Loucy (cell line): ENCODE measurements at regions not wholly inside any gene's neighbourhood (a gene's known extent, or its start where the extent isn't known, plus 50 kb on each side); places are given as distances from the start of the nearest gene placed in this dataset.

ENCODE experiments used
- H2AFZ ChIP-seq: fragments of 200-600 bp; sonication (generic); 2 replicates; pipeline ENCODE4 v1.6.0; 2016; ENCODE audit warnings: antibody characterized with exemption, mild to moderate bottlenecking, low read length, moderate library complexity
- H3F3A ChIP-seq: fragments of 200-600 bp; 2 replicates; pipeline ENCODE4 v1.6.0; 2016; ENCODE audit warnings: antibody characterized with exemption, low read depth, mild to moderate bottlenecking
- H3K27me3 ChIP-seq: fragments of 200-600 bp; sonication (generic); 2 replicates; pipeline ENCODE4 v1.6.1; 2014; ENCODE audit warnings: low read length, mild to moderate bottlenecking; ENCODE audit not compliant: insufficient read depth, poor library complexity, severe bottlenecking
- H3K36me3 ChIP-seq: fragments of 200-600 bp; sonication (generic); 2 replicates; pipeline ENCODE4 v1.6.1; 2016; ENCODE audit warnings: low read length; ENCODE audit not compliant: insufficient read depth
- H3K4me1 ChIP-seq: fragments of 200-600 bp; sonication (generic); 2 replicates; pipeline ENCODE4 v1.5.1; 2014; ENCODE audit warnings: low read length, mild to moderate bottlenecking; ENCODE audit not compliant: insufficient read depth, poor library complexity, severe bottlenecking
- H3K4me2 ChIP-seq: fragments of 200-600 bp; sonication (generic); 2 replicates; pipeline ENCODE4 v1.6.0; 2014; ENCODE audit warnings: antibody characterized with exemption, low read length, low read depth, mild to moderate bottlenecking; ENCODE audit not compliant: poor library complexity, severe bottlenecking
- H3K4me3 ChIP-seq: fragments of 200-600 bp; sonication (generic); 2 replicates; pipeline ENCODE4 v1.5.1; 2014; ENCODE audit warnings: low read length, mild to moderate bottlenecking, mixed read lengths; ENCODE audit not compliant: poor library complexity, severe bottlenecking
- H3K79me2 ChIP-seq: fragments of 200-600 bp; sonication (generic); 2 replicates; pipeline ENCODE4 v1.6.1; 2014; ENCODE audit warnings: low read length; ENCODE audit not compliant: insufficient read depth
- H3K9ac ChIP-seq: fragments of 200-600 bp; sonication (generic); 2 replicates; pipeline ENCODE4 v1.6.0; 2014; ENCODE audit warnings: mild to moderate bottlenecking, low read depth, low read length, moderate library complexity; ENCODE audit not compliant: poor library complexity, severe bottlenecking
- H3K9me2 ChIP-seq: fragments of 200-600 bp; sonication (generic); replicated peaks from 2 replicates; pipeline ENCODE4 v1.6.1; 2016; ENCODE audit warnings: low read depth, low read length, mixed read lengths
- H3K9me3 ChIP-seq: fragments of 200-600 bp; sonication (generic); 2 replicates; pipeline ENCODE4 v1.6.1; 2014; ENCODE audit warnings: mild to moderate bottlenecking, antibody characterized with exemption, low read length, low read depth; ENCODE audit not compliant: insufficient read depth
- H4K20me1 ChIP-seq: fragments of 200-600 bp; sonication (generic); 2 replicates; pipeline ENCODE4 v1.6.0; 2014; ENCODE audit warnings: antibody characterized with exemption, low read length, mild to moderate bottlenecking; ENCODE audit not compliant: insufficient read depth, poor library complexity, severe bottlenecking
- CTCF ChIP-seq: fragments of 200-600 bp; sonication (generic); conservative IDR thresholded peaks from 2 replicates; pipeline ENCODE4 v1.5.1; 2014; ENCODE audit warnings: mild to moderate bottlenecking, antibody characterized with exemption, low read length
- EZH2phosphoT487 ChIP-seq: fragments of 200-600 bp; IDR thresholded peaks from 2 replicates; pipeline ENCODE4 v1.6.1; 2018; ENCODE audit warnings: antibody characterized with exemption, mild to moderate bottlenecking, moderate library complexity, borderline replicate concordance

DNA sequence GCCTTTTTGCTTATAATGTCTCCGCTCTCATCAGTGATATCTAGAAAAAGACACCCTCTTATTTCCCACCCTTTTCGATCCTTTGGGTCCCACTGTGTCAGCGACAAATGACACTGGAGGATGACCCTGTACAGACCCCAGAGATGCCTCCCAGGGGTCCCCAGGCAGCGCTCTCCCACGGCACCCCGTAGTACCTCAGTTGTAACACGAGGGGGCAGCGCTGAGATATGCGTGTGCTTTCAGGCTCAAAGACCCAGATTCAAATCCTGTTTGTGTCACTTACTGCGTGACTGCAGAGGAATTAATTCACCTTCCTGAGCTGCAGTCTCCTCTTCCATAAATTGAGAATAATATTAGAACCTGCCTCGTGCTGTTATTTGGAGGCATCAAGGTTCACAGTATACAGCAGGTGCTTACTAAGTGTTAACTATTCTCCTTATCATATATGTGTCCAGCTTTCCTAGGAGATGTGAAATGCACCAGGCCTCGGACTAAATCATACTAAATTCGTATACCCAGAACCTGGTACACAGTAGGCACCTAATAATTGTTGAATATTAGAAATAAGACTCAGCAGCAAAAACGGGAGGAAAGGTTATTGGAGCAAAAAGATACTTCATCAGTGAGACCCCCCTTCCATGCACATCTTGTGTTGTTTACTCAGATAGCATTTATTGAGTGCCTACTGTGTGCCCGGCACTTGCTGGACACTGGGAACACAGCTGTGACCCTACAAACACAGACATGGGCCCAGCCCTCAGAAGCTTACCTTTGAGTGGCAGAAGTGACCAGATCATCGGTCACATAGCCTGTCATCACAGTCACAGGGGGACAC lies 99.9 kb downstream of the PHETA1 start:
- no peaks in the 10 kb centered on the region for H3K9me3 ChIP-seq
- H3K9me2 ChIP-seq: no peaks in the 10 kb centered on the region
- H3K36me3 ChIP-seq: no peaks in the 10 kb centered on the region
- H3K27me3 ChIP-seq: no peaks in the 10 kb centered on the region
- H3K4me3 ChIP-seq: no peak overlapping the region
- no peak overlapping the region for H3K4me2 ChIP-seq
- no peak overlapping the region for H3K9ac ChIP-seq
- no peak for TF ChIP-seq EZH2phosphoT487
- TF ChIP-seq CTCF: peak; percentile 79
- H4K20me1 ChIP-seq: no peaks in the 10 kb centered on the region
- H2AFZ ChIP-seq: no peak overlapping the region
- no peaks in the 10 kb centered on the region for H3K4me1 ChIP-seq
- no peaks in the 10 kb centered on the region for H3F3A ChIP-seq
- H3K79me2 ChIP-seq: no peaks in the 10 kb centered on the region

- Histone ChIP-seq H3F3A (no peaks in the 10 kb centered on the region), H3K9me3 (no peaks in the 10 kb centered on the region), H3K36me3 (no peaks in the 10 kb centered on the region), H2AFZ (no peak overlapping the region), H3K4me3 (no peak overlapping the region), H3K27me3 (no peaks in the 10 kb centered on the region), H3K79me2 (no peaks in the 10 kb centered on the region), H3K9ac (no peak overlapping the region), H3K4me1 (no peaks in the 10 kb centered on the region), H4K20me1 (no peaks in the 10 kb centered on the region), H3K9me2 (no peaks in the 10 kb centered on the region), H3K4me2 (no peak overlapping the region)
- TF ChIP-seq CTCF (no peak), EZH2phosphoT487 (no peak)
Measured at GRCh38 chr12:111267144-111267543, 101.8 kb downstream of the PHETA1 start.

DNA sequence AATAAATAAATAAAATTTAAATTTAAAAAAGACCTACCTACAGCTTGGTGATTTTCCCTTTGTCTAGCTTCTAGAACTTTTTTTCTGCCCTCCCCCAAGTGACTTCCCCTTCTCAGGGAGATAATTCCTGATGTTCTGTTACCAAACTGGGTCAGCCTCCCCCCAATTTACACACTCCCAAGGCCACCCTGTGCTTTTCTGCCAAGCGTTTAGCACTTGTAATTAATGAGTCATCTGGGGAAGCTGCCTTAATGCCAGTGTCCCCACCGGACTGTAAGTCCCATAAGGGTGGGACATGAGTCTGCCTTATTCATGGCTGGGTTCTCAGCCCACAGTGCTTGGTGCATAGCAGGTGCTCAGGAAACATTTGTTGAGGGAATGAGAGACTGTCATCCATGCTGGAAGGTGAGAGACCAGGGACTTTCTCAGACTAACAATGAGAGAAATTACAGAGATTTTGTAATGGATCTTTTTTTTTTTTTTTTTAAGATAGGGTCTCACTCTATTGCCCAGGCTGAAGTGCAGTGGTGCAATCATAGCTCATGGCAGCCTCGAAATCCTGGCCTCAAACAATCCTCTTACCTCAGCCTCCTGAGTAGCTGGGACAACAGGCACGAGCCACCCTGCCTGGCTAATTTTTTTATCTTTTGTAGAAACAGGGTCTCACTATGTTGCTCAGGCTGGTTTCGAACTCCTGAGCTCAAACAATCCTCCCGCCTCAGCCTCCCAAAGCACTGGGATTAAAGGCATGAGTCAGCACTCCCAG lies 106.8 kb downstream of the PHETA1 start:
- Histone ChIP-seq H3K4me3 (no peak overlapping the region), H3K79me2 (no peaks in the 10 kb centered on the region), H3K4me2 (no peak overlapping the region), H3K27me3 (no peaks in the 10 kb centered on the region), H3F3A (no peaks in the 10 kb centered on the region), H2AFZ (no peak overlapping the region), H3K36me3 (no peaks in the 10 kb centered on the region), H3K9me2 (no peaks in the 10 kb centered on the region), H3K4me1 (no peaks in the 10 kb centered on the region), H3K9ac (no peak overlapping the region), H3K9me3 (no peaks in the 10 kb centered on the region), H4K20me1 (no peaks in the 10 kb centered on the region)
- TF ChIP-seq CTCF (no peak), EZH2phosphoT487 (no peak)
